ENCODE measurements at regions not wholly inside any gene's neighbourhood (a gene's known extent, or its start where the extent isn't known, plus 50 kb on each side); places are given as distances from the start of the nearest gene placed in this dataset.

GRCh38 chr16:65916995-65917394 is 449.5 kb upstream of the CDH5 start:
- no peak for DNase-seq (ENCODE audit: low read depth, low spot score)

- no peak for DNase-seq (ENCODE audit: low read depth, low spot score)
Observed at GRCh38 chr16:65910291-65910690, 456.2 kb upstream of the CDH5 start.

DNA sequence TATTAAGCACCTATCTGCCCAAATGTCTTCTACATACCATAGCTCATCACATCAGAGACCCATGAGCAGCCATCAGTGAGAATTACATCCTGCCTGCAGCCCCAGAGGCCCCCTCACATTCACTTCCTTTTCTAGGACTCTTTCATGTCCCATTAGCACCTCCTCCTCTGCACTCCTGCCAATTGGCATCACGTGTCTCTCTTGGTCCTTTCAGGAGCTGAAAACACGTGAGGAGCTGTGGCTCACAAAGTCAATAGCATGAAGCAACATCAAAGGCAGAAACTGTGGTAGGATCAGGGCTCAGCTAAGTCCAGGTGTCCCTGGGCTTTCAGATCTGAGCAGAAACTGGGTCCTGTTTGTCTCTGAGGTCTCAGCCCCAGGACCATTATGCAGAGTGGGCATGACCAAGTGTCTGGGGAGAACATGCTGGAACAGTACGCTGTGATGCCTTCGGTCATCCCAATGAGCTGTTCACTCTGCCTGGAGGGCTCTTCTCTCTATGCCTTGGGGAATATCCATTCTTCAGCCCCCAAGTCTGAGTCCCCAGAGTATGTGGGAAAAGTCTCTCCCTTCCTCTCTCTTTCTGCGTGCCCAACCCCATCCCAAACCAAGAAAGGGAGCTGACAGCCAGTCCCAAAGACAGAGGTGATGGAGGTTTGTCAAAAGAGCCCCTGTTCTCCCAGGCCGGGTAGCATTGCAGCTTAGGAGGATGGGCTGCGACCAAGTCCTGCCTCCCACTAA is 457.0 kb upstream of the CDH5 start:
- no peak for DNase-seq (ENCODE audit: low read depth, low spot score)

DNA sequence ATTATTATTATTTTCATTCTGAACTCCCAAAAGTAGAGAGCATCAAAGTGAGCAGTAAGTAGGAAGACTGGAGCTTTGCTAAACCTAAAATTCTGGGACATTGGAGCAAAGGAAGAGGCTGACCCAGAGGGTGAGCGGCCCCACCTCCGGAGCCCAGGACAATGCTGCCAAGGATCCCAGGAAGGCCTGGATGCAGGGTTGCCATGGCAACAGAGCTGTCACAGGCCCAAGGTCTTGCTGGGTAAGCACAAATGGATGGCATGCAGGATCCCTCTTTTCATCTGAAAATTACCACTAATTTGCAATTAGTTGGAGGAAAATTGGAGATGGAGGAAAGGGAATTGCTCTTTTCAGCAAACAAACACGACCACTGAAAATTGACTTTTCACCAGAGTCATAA is 457.9 kb upstream of the CDH5 start:
- no peak for DNase-seq (ENCODE audit: low read depth, low spot score)

DNA sequence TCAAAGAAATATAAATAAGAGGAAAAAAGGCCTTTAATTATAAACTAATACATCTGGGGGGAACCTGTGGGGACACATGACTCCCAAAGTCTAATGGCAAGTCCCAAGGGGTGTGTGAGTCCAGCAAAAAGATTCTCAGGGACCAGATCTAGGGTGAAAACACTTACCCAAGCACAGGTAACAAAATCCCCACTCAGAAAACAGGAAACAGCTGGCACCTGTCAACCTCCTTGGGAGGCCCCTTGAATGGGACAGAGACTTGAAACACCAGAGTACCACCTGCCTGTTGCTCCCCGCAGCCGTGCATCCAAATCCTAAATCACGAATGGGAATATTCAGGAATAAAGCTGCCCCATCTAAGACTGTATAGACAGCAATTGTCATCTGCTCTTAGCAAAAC is 461.2 kb upstream of the CDH5 start:
- no peak for DNase-seq (ENCODE audit: low read depth, low spot score)

GRCh38 chr16:65896448-65897153 is 469.9 kb upstream of the CDH5 start:
- no peak for DNase-seq (ENCODE audit: low read depth, low spot score)

- DNase-seq (ENCODE audit: low read depth, low spot score) = no peak
Observed at GRCh38 chr16:65895906-65896305, 470.6 kb upstream of the CDH5 start.

DNA sequence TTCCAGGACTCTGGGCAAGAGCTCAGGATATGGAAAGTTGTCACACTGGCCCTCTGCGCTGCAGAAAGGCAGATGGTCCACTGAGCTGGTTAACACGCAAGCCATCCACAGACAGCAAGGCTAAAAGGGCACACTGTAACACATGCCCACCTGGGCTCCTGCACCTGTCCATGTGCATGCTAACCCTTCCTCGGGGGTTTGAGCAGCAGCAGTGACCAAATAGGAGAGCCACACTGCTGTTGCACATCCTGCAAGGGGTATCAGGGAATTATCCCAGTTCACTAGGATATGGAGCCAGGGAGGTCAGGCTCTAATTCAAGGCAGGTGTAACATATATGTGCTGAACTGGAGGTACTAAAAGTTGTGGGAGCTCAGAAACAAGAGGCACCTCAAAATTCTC is 471.0 kb upstream of the CDH5 start:
- no peak for DNase-seq (ENCODE audit: low read depth, low spot score)

GRCh38 chr16:65890203-65890602 is 476.3 kb upstream of the CDH5 start:
- DNase-seq (ENCODE audit: low read depth, low spot score) = no peak

DNA sequence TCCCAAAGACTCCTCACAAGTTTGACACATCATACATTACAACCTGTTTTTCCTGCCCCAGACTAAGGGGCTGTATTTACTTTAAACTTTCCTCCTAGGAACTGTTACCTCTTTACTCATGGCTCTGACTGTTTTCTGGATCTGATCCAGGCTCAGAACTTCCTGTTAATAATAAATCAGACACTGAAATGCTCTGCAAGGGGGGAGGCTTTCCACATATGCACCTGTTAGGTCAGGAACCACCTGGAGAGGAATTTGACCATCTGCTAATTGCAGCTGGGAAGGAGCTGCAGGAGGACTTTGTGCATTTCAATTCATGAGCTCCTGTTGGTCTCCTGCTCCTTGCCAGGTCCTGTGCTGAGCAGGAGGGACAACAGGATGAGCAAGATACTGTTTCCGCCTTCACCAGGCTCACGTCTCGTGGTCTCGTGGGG is 476.9 kb upstream of the CDH5 start:
- no peak for DNase-seq (ENCODE audit: low read depth, low spot score)

- no peak for DNase-seq (ENCODE audit: low read depth, low spot score)
Observed at GRCh38 chr16:65888201-65888600, 478.3 kb upstream of the CDH5 start.

- no peak for DNase-seq (ENCODE audit: low read depth, low spot score)
Observed at GRCh38 chr16:65884018-65884417, 482.5 kb upstream of the CDH5 start.

DNA sequence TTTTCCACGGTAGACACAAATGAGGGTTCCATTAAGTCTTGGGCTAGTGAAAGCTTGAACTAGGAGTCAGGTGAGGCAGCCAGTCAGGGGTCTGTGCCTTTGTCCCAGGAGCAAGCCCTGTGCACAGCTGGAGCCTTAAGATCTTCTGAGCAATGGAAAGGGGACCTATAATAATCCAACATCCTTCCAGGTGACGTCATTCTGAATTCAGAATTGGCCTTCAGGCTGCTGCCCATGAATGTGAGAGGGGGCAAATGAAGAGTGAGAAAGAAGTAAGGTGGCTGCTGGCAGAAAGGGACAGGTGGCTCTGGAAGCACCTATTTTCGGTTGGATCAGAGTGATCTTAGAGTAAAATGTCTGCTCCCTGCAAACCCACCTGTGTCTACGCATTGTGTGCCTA is 488.1 kb upstream of the CDH5 start:
- DNase-seq (ENCODE audit: low read depth, low spot score) = no peak

GRCh38 chr16:65876624-65877023 is 489.9 kb upstream of the CDH5 start:
- DNase-seq (ENCODE audit: low read depth, low spot score) = no peak

GRCh38 chr16:65876056-65876408 is 490.5 kb upstream of the CDH5 start:
- DNase-seq (ENCODE audit: low read depth, low spot score) = no peak

DNA sequence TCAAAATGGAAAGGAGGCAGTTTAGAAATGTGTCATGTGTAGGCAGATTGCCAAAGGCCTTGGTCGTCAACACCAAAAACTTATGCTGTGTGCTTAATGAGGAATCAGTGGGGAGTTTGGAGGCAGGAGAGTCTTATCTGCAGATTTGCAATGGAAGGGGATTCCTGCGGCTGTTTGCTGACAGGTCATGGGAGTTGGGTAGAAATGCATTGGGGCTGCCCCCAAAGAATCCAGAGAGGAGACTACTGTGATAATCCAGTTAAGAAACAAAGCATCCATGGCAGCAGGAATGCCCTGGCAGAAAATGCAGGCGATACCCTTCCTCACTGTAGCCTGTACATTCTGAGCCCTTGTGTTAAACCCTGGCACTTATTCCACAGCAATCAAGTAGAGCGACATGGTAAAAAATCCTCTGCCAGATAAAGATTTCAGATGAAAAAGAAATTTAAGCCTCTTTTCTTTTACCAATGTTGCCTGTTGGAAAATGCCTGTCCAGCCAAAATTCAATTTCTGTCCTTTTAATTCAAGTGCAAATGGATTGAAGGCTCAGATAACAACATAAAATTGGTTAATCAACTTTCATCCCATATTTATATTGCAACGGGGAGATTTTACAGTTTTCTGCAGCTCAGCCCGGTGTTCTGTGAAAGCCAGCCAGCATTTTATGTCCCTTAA is 491.0 kb upstream of the CDH5 start:
- DNase-seq (ENCODE audit: low read depth, low spot score) = no peak

DNA sequence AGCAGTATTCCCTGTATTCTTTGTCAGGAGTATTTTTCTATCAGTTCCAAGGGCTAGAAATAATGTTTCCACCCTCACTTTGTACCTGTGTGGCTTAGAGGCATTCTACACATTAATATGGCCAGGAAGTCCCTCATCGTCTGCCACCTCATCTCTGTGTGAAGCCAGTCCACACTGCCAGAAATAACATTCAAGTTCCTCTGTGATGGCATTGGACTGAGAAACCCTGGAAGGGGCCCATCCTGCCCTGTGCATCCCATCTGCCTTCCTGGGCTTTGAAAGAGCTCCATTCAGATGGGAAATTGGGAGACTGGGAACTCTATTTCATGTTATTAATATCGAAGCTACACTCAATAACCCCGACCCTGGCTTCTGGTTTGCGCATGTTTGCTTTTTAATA is 497.2 kb upstream of the CDH5 start:
- DNase-seq (ENCODE audit: low read depth, low spot score) = no peak

DNA sequence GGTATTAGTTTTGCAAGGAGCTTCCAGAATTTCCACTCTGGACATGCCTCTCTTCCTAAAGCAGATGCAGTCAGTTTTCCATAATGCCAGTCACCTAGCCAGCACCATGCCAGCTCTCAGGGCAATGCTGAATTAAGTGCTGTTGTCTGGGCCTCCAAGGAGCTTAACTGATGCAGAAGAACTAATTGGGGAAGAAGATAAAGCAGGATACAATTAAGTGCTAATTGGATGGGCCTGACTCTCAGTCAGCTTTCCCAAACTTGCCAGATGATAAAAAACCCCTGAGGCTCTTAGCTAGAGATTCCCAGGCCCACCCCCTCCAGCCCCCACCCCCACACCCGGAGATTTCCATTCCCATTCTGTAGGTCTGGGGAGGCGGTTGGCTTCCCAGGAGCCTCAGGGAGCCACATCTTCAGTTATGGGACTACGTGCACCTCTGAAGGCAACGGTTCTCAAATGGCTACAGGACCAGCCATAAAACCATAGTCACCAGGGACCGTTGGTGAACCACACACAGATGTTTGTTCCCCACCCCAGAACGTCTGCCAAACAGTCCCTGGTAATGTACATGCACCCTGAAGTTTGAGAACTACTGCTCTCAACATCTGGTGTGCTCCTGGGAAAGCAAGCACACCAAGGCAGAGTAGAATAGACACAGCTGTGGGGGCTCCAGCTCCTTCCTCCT is 499.1 kb upstream of the CDH5 start:
- DNase-seq (ENCODE audit: low read depth, low spot score) = no peak

- no peak for DNase-seq (ENCODE audit: low read depth, low spot score)
Observed at GRCh38 chr16:65863236-65863635, 503.3 kb upstream of the CDH5 start.

GRCh38 chr16:65861131-65861731 is 505.3 kb upstream of the CDH5 start:
- DNase-seq (ENCODE audit: low read depth, low spot score) = no peak

DNA sequence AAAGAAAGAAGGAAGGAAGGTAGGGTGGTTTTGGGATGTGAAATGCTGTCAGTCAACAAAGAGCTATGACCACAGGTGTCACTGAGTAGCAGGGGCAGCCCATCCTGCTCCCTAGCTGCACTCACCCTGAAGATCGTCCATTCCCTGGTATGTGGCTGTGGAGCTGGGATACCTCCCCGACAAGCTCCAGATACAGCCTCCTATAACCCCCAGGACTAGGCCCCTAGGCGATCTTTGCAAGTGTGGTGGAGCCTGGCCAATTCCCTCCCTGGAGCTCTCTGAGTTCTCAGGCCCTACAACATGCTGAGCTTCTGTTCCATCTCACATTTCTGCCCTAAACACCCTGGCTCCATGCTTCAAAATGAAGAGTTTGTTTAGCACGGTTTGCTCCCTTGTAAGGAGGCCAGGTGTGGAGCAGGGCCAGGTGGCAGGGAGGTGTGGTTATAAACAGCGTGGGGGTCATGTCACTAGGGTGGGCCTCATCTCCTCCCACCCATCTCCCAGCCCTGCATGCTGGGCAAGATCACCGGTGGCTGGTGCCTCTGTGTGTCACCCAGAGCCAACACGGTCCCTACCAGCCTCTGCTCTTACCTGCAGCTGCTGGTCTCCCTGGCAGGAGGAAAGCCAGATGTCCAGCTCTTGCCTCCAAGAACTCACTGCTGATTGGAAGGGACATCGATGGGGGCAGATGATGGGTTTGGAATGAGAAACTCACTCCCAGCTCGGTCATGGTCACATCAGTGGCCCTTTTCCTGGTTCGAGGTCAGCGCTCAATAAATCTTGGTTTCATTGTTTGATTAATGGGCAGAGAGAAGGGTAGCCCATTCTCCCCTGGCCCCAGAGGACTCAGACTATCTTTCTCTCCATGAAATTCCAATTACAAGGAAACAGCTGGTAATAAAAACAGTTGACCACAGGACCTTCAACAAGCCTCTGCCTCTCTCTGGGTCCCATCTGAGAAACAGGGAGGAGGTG is 511.0 kb upstream of the CDH5 start:
- DNase-seq (ENCODE audit: low read depth, low spot score) = no peak
